ENCODE measurements at regions not wholly inside any gene's neighbourhood (a gene's known extent, or its start where the extent isn't known, plus 50 kb on each side); places are given as distances from the start of the nearest gene placed in this dataset.

- Histone ChIP-seq H3K9me3 (ENCODE audit: control insufficient read depth, insufficient read depth, low read depth, low read length) (no peaks in the 10 kb centered on the region), H3K27ac (ENCODE audit: low read depth, low read length) (no peak overlapping the region), H3K4me3 (ENCODE audit: low read depth, low read length) (no peak overlapping the region), H3K27me3 (ENCODE audit: control insufficient read depth, insufficient read depth, low read length) (no peaks in the 10 kb centered on the region), H3K36me3 (ENCODE audit: control insufficient read depth, insufficient read depth, low read length) (no peaks in the 10 kb centered on the region), H3K9ac (ENCODE audit: low read length) (no peak overlapping the region), H3K4me1 (ENCODE audit: control insufficient read depth, insufficient read depth, low read length) (peaks cover 32% of the 10 kb centered on the region)
Observed at GRCh38 chr1:11354893-11355553, 82.0 kb downstream of the UBIAD1 start.

GRCh38 chr1:11355559-11356475, 82.8 kb downstream of the UBIAD1 start:
- no peak overlapping the region for H3K27ac ChIP-seq (ENCODE audit: low read depth, low read length)
- no peak overlapping the region for H3K9ac ChIP-seq (ENCODE audit: low read length)
- peak overlapping the region; percentile 39 for H3K4me3 ChIP-seq (ENCODE audit: low read depth, low read length)
- no peaks in the 10 kb centered on the region for H3K9me3 ChIP-seq (ENCODE audit: control insufficient read depth, insufficient read depth, low read depth, low read length)
- H3K4me1 ChIP-seq (ENCODE audit: control insufficient read depth, insufficient read depth, low read length), result peaks cover 32% of the 10 kb centered on the region
- no peaks in the 10 kb centered on the region for H3K36me3 ChIP-seq (ENCODE audit: control insufficient read depth, insufficient read depth, low read length)
- H3K27me3 ChIP-seq (ENCODE audit: control insufficient read depth, insufficient read depth, low read length), result no peaks in the 10 kb centered on the region

DNA sequence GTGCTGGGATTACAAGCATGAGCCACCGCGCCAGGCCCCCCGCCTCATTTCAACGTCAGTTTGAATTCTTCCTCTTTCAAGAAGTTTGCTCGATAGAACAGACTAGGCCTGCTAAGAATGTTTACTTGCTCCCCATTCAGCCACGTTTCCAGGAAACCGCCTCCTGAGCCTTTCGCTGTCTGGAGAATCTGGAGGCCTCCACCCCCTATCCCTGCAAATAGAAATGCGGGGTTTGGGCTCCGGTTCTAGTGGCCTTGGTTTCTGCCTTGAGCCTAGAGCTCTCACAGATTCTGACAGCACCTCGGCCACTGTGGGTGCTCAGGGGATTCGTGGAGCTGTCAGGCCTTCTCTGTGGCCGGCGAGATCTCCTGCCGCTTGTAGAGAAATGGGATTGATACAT, 84.3 kb downstream of the UBIAD1 start:
- Histone ChIP-seq H3K36me3 (ENCODE audit: control insufficient read depth, insufficient read depth, low read length) (no peaks in the 10 kb centered on the region), H3K9me3 (ENCODE audit: control insufficient read depth, insufficient read depth, low read depth, low read length) (no peaks in the 10 kb centered on the region), H3K4me1 (ENCODE audit: control insufficient read depth, insufficient read depth, low read length) (peaks cover 35% of the 10 kb centered on the region), H3K4me3 (ENCODE audit: low read depth, low read length) (no peak overlapping the region), H3K27ac (ENCODE audit: low read depth, low read length) (no peak overlapping the region), H3K9ac (ENCODE audit: low read length) (no peak overlapping the region), H3K27me3 (ENCODE audit: control insufficient read depth, insufficient read depth, low read length) (no peaks in the 10 kb centered on the region)

- H3K27ac ChIP-seq (ENCODE audit: low read depth, low read length), result no peak overlapping the region
- no peaks in the 10 kb centered on the region for H3K9me3 ChIP-seq (ENCODE audit: control insufficient read depth, insufficient read depth, low read depth, low read length)
- H3K27me3 ChIP-seq (ENCODE audit: control insufficient read depth, insufficient read depth, low read length), result no peaks in the 10 kb centered on the region
- no peaks in the 10 kb centered on the region for H3K36me3 ChIP-seq (ENCODE audit: control insufficient read depth, insufficient read depth, low read length)
- no peak overlapping the region for H3K4me3 ChIP-seq (ENCODE audit: low read depth, low read length)
- H3K4me1 ChIP-seq (ENCODE audit: control insufficient read depth, insufficient read depth, low read length), result peaks cover 35% of the 10 kb centered on the region
- H3K9ac ChIP-seq (ENCODE audit: low read length), result no peak overlapping the region
Observed at GRCh38 chr1:11358984-11359383, 86.0 kb downstream of the UBIAD1 start.

DNA sequence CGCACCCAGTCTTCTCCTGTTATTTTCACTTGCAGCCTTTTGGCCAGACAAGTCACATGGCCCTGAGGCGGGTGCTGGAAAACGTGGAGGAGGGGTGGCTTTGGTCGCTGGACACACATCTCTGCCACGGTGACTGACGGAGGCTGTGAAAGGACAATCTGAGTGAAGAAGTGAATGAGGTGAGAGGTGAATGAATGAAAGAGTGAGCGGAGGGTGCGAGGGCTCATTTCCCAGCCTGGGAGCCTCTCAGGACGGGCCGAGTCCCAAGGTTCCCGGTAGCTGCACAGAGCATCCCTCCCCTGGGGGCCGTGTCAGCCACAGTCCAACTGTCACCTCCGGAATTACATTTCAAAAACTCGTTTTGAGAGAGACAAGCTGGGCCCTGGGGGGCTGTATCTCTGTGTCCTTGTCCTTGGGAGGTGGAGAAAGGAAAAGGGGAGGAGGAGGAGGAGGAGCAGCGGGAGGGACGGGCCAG, 89.6 kb downstream of the UBIAD1 start:
- no peak overlapping the region for H3K27ac ChIP-seq (ENCODE audit: low read depth, low read length)

DNA sequence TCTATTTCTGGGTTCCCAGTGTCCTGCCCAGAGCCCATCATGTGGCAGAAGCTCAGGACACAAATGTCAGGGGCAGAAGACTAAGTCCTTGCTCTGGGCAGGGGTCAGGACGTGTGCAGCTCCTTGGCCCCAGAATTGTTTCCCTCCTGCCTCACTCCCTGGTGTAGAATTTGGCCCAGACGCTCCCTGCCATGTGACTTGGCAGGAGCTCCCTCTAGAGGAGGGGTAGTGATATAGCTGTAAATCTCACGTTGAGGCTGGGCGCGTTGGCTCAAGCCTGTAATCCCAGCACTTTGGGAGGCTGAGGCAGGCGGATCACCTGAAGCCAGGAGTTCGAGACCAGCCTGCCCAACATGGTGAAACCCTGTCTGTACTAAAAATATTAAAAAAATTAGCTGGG, 91.2 kb downstream of the UBIAD1 start:
- Histone ChIP-seq H3K4me1 (ENCODE audit: control insufficient read depth, insufficient read depth, low read length) (peaks cover 11% of the 10 kb centered on the region; the same call in 1 of the 2 replicates), H3K36me3 (ENCODE audit: control insufficient read depth, insufficient read depth, low read length) (no peaks in the 10 kb centered on the region), H3K27me3 (ENCODE audit: control insufficient read depth, insufficient read depth, low read length) (no peaks in the 10 kb centered on the region), H3K9me3 (ENCODE audit: control insufficient read depth, insufficient read depth, low read depth, low read length) (no peaks in the 10 kb centered on the region), H3K27ac (ENCODE audit: low read depth, low read length) (no peak overlapping the region), H3K4me3 (ENCODE audit: low read depth, low read length) (no peak overlapping the region), H3K9ac (ENCODE audit: low read length) (no peak overlapping the region)

More for the DNA sequence above, 89.6 kb downstream of the UBIAD1 start:
- H3K27me3 ChIP-seq (ENCODE audit: control insufficient read depth, insufficient read depth, low read length), result no peaks in the 10 kb centered on the region
- no peaks in the 10 kb centered on the region for H3K9me3 ChIP-seq (ENCODE audit: control insufficient read depth, insufficient read depth, low read depth, low read length)
- no peak overlapping the region for H3K9ac ChIP-seq (ENCODE audit: low read length)
- peaks cover 15% of the 10 kb centered on the region for H3K4me1 ChIP-seq (ENCODE audit: control insufficient read depth, insufficient read depth, low read length)
- no peaks in the 10 kb centered on the region for H3K36me3 ChIP-seq (ENCODE audit: control insufficient read depth, insufficient read depth, low read length)
- no peak overlapping the region for H3K4me3 ChIP-seq (ENCODE audit: low read depth, low read length)

DNA sequence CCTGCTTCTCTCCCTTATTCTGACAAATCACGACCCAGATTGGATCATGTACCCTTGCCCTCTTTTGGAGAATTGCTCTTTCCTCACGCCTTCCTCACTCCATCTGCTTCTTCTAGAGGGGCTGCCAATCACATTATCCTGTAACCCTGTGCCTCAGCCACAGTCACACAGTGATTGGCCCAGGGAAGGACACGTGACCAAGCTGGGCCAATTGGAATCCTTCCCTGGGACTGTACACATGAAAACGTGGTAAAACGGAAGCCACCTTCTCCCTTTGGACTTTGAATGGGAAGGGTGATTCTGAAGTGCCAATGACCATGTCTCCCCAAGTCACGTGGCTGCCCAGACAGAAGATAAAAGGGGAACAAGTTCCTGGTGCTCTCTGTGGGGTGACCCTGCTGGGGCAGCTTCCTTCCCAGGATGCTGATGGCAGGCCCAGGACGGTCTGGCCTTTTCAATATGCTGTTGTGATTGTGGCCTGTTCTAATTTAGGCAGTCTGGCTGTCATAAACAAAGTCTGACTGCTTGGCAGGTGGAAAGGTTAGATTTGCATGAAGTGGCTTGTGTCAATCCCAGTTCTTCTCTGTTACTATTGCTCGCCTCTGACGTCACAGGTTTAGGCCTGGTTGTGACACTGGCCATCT, 92.9 kb downstream of the UBIAD1 start:
- no peak overlapping the region for H3K4me3 ChIP-seq (ENCODE audit: low read depth, low read length)
- H3K27me3 ChIP-seq (ENCODE audit: control insufficient read depth, insufficient read depth, low read length), result no peaks in the 10 kb centered on the region
- no peaks in the 10 kb centered on the region for H3K9me3 ChIP-seq (ENCODE audit: control insufficient read depth, insufficient read depth, low read depth, low read length)
- H3K9ac ChIP-seq (ENCODE audit: low read length), result no peak overlapping the region
- no peak overlapping the region for H3K27ac ChIP-seq (ENCODE audit: low read depth, low read length)
- no peaks in the 10 kb centered on the region for H3K36me3 ChIP-seq (ENCODE audit: control insufficient read depth, insufficient read depth, low read length)
- H3K4me1 ChIP-seq (ENCODE audit: control insufficient read depth, insufficient read depth, low read length), result peaks cover 11% of the 10 kb centered on the region; the same call in 1 of the 2 replicates

DNA sequence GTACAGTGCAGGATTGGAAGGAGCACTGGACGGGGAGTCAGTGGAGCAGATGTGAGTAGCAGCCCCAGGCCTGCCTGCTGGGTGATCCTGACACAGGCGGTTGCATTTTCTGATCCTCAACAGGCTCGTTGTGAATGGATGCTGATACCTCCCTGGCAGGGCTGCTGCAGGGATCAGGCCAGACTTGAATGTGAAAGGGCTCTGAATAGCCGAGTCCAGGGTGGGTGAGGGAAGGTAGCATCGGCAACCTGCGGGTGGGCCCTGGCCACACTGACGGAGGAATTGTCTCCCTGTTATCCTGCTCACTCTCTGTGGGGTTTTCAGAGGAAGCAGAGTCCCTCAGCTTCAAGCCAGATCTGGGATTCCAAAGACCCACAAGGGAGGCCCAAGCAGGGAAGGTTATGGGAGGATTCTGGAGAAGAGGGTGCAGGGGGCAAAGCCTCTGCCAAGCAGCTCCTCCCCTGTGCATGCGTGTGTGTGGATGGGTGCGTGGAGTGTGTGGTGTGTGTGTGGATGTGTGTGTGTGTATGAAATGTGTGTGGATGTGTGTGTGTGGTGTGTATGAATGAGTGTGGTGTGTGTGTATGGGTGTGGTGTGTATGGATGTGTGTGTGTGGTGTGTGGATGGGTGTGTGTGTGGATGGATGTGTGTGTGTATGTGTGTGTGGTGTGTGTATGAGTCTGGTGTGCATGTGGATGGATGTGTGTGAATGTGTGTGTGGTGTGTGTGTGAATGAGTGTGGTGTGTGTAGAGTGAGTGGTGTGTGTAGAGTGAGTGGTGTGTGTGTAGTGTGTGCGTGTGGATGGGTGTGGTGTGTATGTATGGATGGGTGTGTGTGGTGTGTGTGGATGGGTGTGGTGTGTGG, 100.3 kb downstream of the UBIAD1 start:
- H3K4me3 ChIP-seq (ENCODE audit: low read depth, low read length), result no peak overlapping the region
- H3K27me3 ChIP-seq (ENCODE audit: control insufficient read depth, insufficient read depth, low read length), result no peaks in the 10 kb centered on the region
- H3K9me3 ChIP-seq (ENCODE audit: control insufficient read depth, insufficient read depth, low read depth, low read length), result no peaks in the 10 kb centered on the region
- H3K27ac ChIP-seq (ENCODE audit: low read depth, low read length), result no peak overlapping the region
- no peak overlapping the region for H3K9ac ChIP-seq (ENCODE audit: low read length)
- H3K4me1 ChIP-seq (ENCODE audit: control insufficient read depth, insufficient read depth, low read length), result peaks cover 5% of the 10 kb centered on the region; the same call in 1 of the 2 replicates
- H3K36me3 ChIP-seq (ENCODE audit: control insufficient read depth, insufficient read depth, low read length), result no peaks in the 10 kb centered on the region

DNA sequence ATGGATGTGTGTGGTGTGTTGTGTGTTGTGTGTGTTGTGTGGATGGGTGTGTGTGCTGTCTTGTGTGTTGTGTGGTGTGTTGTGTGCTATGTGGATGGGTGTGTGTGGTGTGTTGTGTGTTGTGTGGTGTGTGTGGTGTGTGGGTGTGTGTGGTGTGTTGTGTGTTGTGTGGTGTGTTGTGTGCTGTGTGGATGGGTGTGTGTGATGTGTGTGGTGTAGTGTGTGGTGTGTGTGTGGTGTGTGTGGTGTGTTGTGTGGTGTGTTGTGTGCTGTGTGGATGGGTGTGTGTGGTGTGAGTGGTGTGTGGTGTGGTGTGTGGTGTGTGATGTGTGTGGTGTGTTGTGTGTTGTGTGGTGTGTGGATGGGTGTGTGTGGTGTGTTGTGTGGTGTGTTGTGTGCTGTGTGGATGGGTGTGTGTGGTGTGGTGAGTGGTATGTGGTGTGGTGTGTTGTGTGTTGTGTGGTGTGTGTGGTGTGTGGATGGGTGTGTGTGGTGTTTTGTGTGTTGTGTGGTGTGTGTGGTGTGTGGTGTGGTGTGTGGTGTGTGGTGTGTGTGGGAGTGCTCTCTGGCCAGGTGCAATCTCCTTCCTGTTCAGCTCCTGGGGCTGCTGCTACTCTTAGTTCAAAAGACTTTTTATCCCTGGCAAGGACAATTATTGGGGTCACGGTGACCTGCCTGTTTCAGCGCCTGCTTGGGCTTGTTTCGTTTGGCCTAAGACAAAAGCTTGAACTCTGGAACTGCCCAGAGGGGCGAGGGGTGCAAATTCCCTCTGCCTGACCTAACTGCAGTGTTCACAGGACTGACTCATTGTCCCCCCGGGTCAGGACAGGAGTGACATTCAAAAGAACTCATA, 101.1 kb downstream of the UBIAD1 start:
- H3K9me3 ChIP-seq (ENCODE audit: control insufficient read depth, insufficient read depth, low read depth, low read length), result no peaks in the 10 kb centered on the region
- H3K27me3 ChIP-seq (ENCODE audit: control insufficient read depth, insufficient read depth, low read length), result no peaks in the 10 kb centered on the region
- H3K9ac ChIP-seq (ENCODE audit: low read length), result no peak overlapping the region
- peaks cover 5% of the 10 kb centered on the region; the same call in 1 of the 2 replicates for H3K4me1 ChIP-seq (ENCODE audit: control insufficient read depth, insufficient read depth, low read length)
- no peak overlapping the region for H3K27ac ChIP-seq (ENCODE audit: low read depth, low read length)
- no peaks in the 10 kb centered on the region for H3K36me3 ChIP-seq (ENCODE audit: control insufficient read depth, insufficient read depth, low read length)
- H3K4me3 ChIP-seq (ENCODE audit: low read depth, low read length), result no peak overlapping the region

DNA sequence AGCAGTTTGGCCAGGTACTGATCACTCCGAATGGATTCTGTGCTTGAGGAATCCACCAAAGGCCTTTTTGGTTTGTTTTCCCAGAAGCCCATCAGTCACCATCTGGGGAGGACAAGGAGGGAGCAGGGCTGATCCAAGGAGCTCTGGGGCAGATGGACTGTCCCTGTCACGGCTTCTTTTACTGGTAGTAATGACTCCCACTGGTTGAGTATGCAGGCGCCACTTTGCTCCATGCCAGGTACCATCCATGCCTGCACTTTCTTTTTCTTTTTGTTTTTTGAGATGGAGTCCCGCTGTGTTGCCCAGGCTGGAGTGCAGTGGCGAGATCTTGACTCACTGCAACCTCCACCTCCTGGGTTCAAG, 101.7 kb downstream of the UBIAD1 start:
- Histone ChIP-seq H3K27me3 (ENCODE audit: control insufficient read depth, insufficient read depth, low read length) (no peaks in the 10 kb centered on the region), H3K9me3 (ENCODE audit: control insufficient read depth, insufficient read depth, low read depth, low read length) (no peaks in the 10 kb centered on the region), H3K4me1 (ENCODE audit: control insufficient read depth, insufficient read depth, low read length) (peaks cover 5% of the 10 kb centered on the region; the same call in 1 of the 2 replicates), H3K9ac (ENCODE audit: low read length) (no peak overlapping the region), H3K4me3 (ENCODE audit: low read depth, low read length) (no peak overlapping the region), H3K36me3 (ENCODE audit: control insufficient read depth, insufficient read depth, low read length) (no peaks in the 10 kb centered on the region), H3K27ac (ENCODE audit: low read depth, low read length) (no peak overlapping the region)

Measured in HUES6 (cell line).